ENCODE measurements at regions not wholly inside any gene's neighbourhood (a gene's known extent, or its start where the extent isn't known, plus 50 kb on each side); places are given as distances from the start of the nearest gene placed in this dataset.

GRCh38 chr1:59026472-59026948 lies 242.7 kb upstream of the JUN start:
- peak; percentile 71 for DNase-seq (ENCODE audit: low read depth)

DNA sequence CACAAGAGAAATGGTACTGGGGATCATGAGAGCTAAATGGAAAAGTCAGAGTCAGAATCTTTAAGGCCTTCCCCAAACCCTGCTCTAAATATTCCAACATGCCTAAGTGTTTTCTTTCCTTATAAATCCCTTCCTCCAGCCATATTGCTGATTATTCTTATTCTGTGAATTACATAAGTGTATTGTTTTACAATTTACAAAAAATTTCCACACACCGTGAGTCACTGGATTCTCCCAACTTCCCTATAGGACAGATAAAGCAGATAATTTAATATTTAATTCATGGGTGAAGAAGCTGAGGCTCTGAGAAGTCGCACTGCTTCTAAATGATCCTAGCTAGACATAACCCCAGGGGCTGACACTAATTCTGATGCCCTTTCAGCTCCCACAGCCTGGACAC lies 243.3 kb upstream of the JUN start:
- Histone ChIP-seq H3K27me3 (ENCODE audit: control insufficient read depth, insufficient read depth, low read length) (no peaks in the 10 kb centered on the region), H3K36me3 (ENCODE audit: control insufficient read depth, insufficient read depth, low read length) (no peaks in the 10 kb centered on the region), H3K4me3 (ENCODE audit: low read depth, low read length) (no peak overlapping the region)
- no peak for FAIRE-seq
- no peak for TF ChIP-seq CTCF (IDR thresholded peaks at IDR 0.05; ENCODE audit: insufficient read depth, low read length, severe bottlenecking)
- DNase-seq (ENCODE audit: low read depth), result peak; percentile 56

More at GRCh38 chr1:59026472-59026948, 242.7 kb upstream of the JUN start:
- no peak for FAIRE-seq
- H3K36me3 ChIP-seq (ENCODE audit: control insufficient read depth, insufficient read depth, low read length), result no peaks in the 10 kb centered on the region
- TF ChIP-seq CTCF (IDR thresholded peaks at IDR 0.05; ENCODE audit: insufficient read depth, low read length, severe bottlenecking), result no peak
- H3K4me3 ChIP-seq (ENCODE audit: low read depth, low read length), result no peak overlapping the region
- no peaks in the 10 kb centered on the region for H3K27me3 ChIP-seq (ENCODE audit: control insufficient read depth, insufficient read depth, low read length)

- no peak overlapping the region for H3K4me3 ChIP-seq (ENCODE audit: low read depth, low read length)
- no peak for FAIRE-seq
- no peaks in the 10 kb centered on the region for H3K27me3 ChIP-seq (ENCODE audit: control insufficient read depth, insufficient read depth, low read length)
- no peak for TF ChIP-seq CTCF (IDR thresholded peaks at IDR 0.05; ENCODE audit: insufficient read depth, low read length, severe bottlenecking)
- DNase-seq (ENCODE audit: low read depth), result no peak
- H3K36me3 ChIP-seq (ENCODE audit: control insufficient read depth, insufficient read depth, low read length), result no peaks in the 10 kb centered on the region
Measured at GRCh38 chr1:59028048-59028447, 244.2 kb upstream of the JUN start.

- FAIRE-seq (peak; percentile 94), DNase-seq (ENCODE audit: low read depth) (peak; percentile 46)
- Histone ChIP-seq H3K36me3 (ENCODE audit: control insufficient read depth, insufficient read depth, low read length) (no peaks in the 10 kb centered on the region), H3K4me3 (ENCODE audit: low read depth, low read length) (no peak overlapping the region), H3K27me3 (ENCODE audit: control insufficient read depth, insufficient read depth, low read length) (no peaks in the 10 kb centered on the region)
- no peak for TF ChIP-seq CTCF (IDR thresholded peaks at IDR 0.05; ENCODE audit: insufficient read depth, low read length, severe bottlenecking)
Measured at GRCh38 chr1:59029411-59030167, 245.7 kb upstream of the JUN start.

- no peak overlapping the region for H3K4me3 ChIP-seq (ENCODE audit: low read depth, low read length)
- H3K27me3 ChIP-seq (ENCODE audit: control insufficient read depth, insufficient read depth, low read length), result no peaks in the 10 kb centered on the region
- DNase-seq (ENCODE audit: low read depth), result no peak
- no peak for FAIRE-seq
- TF ChIP-seq CTCF (IDR thresholded peaks at IDR 0.05; ENCODE audit: insufficient read depth, low read length, severe bottlenecking), result no peak
- no peaks in the 10 kb centered on the region for H3K36me3 ChIP-seq (ENCODE audit: control insufficient read depth, insufficient read depth, low read length)
Measured at GRCh38 chr1:59032228-59032627, 248.4 kb upstream of the JUN start.

DNA sequence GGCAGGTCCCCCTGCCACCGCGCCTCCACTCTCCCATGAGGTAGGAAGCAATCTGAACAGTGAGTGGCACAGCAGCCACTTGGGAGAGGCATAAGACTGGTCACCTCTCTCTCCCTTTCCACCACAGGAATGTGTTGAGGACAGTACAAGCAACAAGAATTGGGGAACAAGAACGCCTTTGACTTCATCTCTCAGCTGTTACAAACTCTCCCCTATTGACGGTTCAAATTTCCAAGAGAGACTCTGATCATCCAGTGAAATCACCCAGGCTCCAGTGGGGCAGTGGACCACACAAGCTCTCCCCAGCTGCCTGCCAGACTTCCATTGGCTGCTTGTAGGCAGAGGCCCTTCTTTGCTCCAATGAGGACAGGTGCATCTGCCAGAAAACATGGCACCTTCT lies 249.9 kb upstream of the JUN start:
- Histone ChIP-seq H3K36me3 (ENCODE audit: control insufficient read depth, insufficient read depth, low read length) (no peaks in the 10 kb centered on the region), H3K27me3 (ENCODE audit: control insufficient read depth, insufficient read depth, low read length) (no peaks in the 10 kb centered on the region), H3K4me3 (ENCODE audit: low read depth, low read length) (no peak overlapping the region)
- DNase-seq (ENCODE audit: low read depth) (no peak), FAIRE-seq (no peak)
- no peak for TF ChIP-seq CTCF (IDR thresholded peaks at IDR 0.05; ENCODE audit: insufficient read depth, low read length, severe bottlenecking)
